SU-DHL-6 (cell line): ENCODE measurements at regions not wholly inside any gene's neighbourhood (a gene's known extent, or its start where the extent isn't known, plus 50 kb on each side); places are given as distances from the start of the nearest gene placed in this dataset.

Experiments
- EZH2phosphoT487 ChIP-seq: fragments of 200-600 bp; sonication (generic), shearing (Covaris generic); conservative IDR thresholded peaks from 2 replicates; pipeline ENCODE4 v1.6.1; 2018; ENCODE audit warnings: mild to moderate bottlenecking, antibody characterized with exemption, low read length, moderate library complexity, mixed read lengths
- TF ChIP-seq, protein P1 (sequence below): fragments of 200-600 bp; sonication (generic); IDR thresholded peaks from one replicate; pipeline ENCODE4 v1.5.1; 2017; ENCODE audit warnings: antibody characterized with exemption, mild to moderate bottlenecking, low read length, moderate library complexity; ENCODE audit not compliant: insufficient read depth, poor library complexity, severe bottlenecking

DNA sequence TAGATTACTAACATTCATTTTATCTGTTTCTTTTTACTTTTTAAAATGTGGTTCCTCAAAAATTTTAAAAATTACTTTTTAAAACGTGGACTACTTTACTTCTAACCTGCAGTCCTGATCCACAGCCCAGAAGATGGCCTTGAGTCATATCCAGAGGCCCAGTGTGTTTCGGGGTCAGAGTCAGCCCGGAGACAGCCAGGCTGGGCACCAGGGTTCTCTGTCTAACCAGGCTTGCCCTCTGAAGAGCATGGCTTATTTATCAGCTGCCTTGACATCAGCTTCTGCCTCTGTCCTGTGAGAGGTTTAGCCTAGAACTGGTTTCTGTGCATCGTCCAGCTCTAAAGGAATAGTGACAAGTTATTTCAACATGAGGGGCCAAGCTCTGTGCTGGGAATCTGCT lies 332.0 kb downstream of the FGF9 start:
- no peak for TF ChIP-seq EZH2phosphoT487
- TF ChIP-seq, protein P1, sequence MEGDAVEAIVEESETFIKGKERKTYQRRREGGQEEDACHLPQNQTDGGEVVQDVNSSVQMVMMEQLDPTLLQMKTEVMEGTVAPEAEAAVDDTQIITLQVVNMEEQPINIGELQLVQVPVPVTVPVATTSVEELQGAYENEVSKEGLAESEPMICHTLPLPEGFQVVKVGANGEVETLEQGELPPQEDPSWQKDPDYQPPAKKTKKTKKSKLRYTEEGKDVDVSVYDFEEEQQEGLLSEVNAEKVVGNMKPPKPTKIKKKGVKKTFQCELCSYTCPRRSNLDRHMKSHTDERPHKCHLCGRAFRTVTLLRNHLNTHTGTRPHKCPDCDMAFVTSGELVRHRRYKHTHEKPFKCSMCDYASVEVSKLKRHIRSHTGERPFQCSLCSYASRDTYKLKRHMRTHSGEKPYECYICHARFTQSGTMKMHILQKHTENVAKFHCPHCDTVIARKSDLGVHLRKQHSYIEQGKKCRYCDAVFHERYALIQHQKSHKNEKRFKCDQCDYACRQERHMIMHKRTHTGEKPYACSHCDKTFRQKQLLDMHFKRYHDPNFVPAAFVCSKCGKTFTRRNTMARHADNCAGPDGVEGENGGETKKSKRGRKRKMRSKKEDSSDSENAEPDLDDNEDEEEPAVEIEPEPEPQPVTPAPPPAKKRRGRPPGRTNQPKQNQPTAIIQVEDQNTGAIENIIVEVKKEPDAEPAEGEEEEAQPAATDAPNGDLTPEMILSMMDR: no peak
